Spleen (tissue), 7 donors: ENCODE measurements at regions not wholly inside any gene's neighbourhood (a gene's known extent, or its start where the extent isn't known, plus 50 kb on each side); places are given as distances from the start of the nearest gene placed in this dataset.

Experiments used
- CTCF ChIP-seq, 11 experiments: fragments of 200-600 bp in 7 of 11; fragments of 450-650 bp in 4 of 11; sonication (generic) in 4 of 11; IDR thresholded peaks in 8 of 11; conservative IDR thresholded peaks in 3 of 11; 1 replicate in 7 of 11; 2 replicates in 4 of 11; pipeline versions ENCODE4 v1.4.0 to v1.8.0; 2016 to 2021; ENCODE audit warnings: antibody characterized with exemption in 11 of 11, inconsistent platforms in 4 of 11, mild to moderate bottlenecking in 1 of 11
- POLR2A ChIP-seq, 3 donors: fragments of 450-650 bp; IDR thresholded peaks; one replicate each; pipeline ENCODE4 v1.5.1; 2017; ENCODE audit warnings: antibody characterized with exemption in 3 of 3, mild to moderate bottlenecking in 1 of 3
- POLR2AphosphoS5 ChIP-seq, 3 donors: sonication (generic); formaldehyde crosslinking; IDR thresholded peaks; one replicate each; pipeline ENCODE4 v1.5.1; 2017; ENCODE audit warnings: antibody characterized with exemption in 3 of 3
- donor health status: DM: no; HTN: no; CAD: no; lungs with moderate emphysema.
- donor health status: DM: no; HTN: no; CAD: no.
- donor health status: DM: no; HTN: no; CAD: no.

GRCh38 chr4:120236873-120237272 lies 170.2 kb upstream of the MAD2L1 start:
- TF ChIP-seq CTCF (IDR thresholded peaks at IDR 0.05 in 8 of 11, conservative IDR thresholded peaks at IDR 0.05 in 3 of 11) (no peak), POLR2A (IDR thresholded peaks at IDR 0.05) (no peak), POLR2AphosphoS5 (IDR thresholded peaks at IDR 0.05) (no peak)
